ENCODE measurements at regions not wholly inside any gene's neighbourhood (a gene's known extent, or its start where the extent isn't known, plus 50 kb on each side); places are given as distances from the start of the nearest gene placed in this dataset.

- DNase-seq, result no peak
Observed at GRCh38 chr13:73603646-73604045, 530.6 kb downstream of the KLF12 start.

GRCh38 chr13:73602295-73602694 is 531.9 kb downstream of the KLF12 start:
- DNase-seq, result no peak

- DNase-seq, result no peak
Observed at GRCh38 chr13:73601708-73602107, 532.5 kb downstream of the KLF12 start.

- peak; percentile 12 for DNase-seq
Observed at GRCh38 chr13:73599232-73600128, 534.7 kb downstream of the KLF12 start.

GRCh38 chr13:73598020-73598712 is 536.0 kb downstream of the KLF12 start:
- DNase-seq, result peak; percentile 53

GRCh38 chr13:73596382-73596781 is 537.6 kb downstream of the KLF5 start:
- no peak for DNase-seq

- DNase-seq, result no peak
Observed at GRCh38 chr13:73593199-73593765, 534.5 kb downstream of the KLF5 start.

- DNase-seq, result no peak
Observed at GRCh38 chr13:73591861-73592260, 533.1 kb downstream of the KLF5 start.

- no peak for DNase-seq
Observed at GRCh38 chr13:73590795-73591194, 532.0 kb downstream of the KLF5 start.

GRCh38 chr13:73585236-73585635 is 526.4 kb downstream of the KLF5 start:
- no peak for DNase-seq

GRCh38 chr13:73583331-73583730 is 524.5 kb downstream of the KLF5 start:
- no peak for DNase-seq

- DNase-seq, result no peak
Observed at GRCh38 chr13:73580513-73581267, 521.9 kb downstream of the KLF5 start.

- no peak for DNase-seq
Observed at GRCh38 chr13:73579574-73580274, 520.9 kb downstream of the KLF5 start.

GRCh38 chr13:73578251-73578875 is 519.6 kb downstream of the KLF5 start:
- DNase-seq, result peak; percentile 10

GRCh38 chr13:73576291-73576690 is 517.5 kb downstream of the KLF5 start:
- no peak for DNase-seq

- DNase-seq, result no peak
Observed at GRCh38 chr13:73572824-73573223, 514.0 kb downstream of the KLF5 start.

- DNase-seq, result no peak
Observed at GRCh38 chr13:73571376-73571775, 512.6 kb downstream of the KLF5 start.

- DNase-seq, result peak; percentile 25
Observed at GRCh38 chr13:73556902-73557301, 498.1 kb downstream of the KLF5 start.

- no peak for DNase-seq
Observed at GRCh38 chr13:73556128-73556527, 497.3 kb downstream of the KLF5 start.

- DNase-seq, result no peak
Observed at GRCh38 chr13:73551736-73552135, 492.9 kb downstream of the KLF5 start.

- no peak for DNase-seq
Observed at GRCh38 chr13:73549717-73550116, 490.9 kb downstream of the KLF5 start.

- DNase-seq, result no peak
Observed at GRCh38 chr13:73548449-73548848, 489.6 kb downstream of the KLF5 start.

Measured in fibroblast of upper back skin (primary cell).